Esophagus squamous epithelium (tissue), 5 donors: ENCODE measurements at regions not wholly inside any gene's neighbourhood (a gene's known extent, or its start where the extent isn't known, plus 50 kb on each side); places are given as distances from the start of the nearest gene placed in this dataset.

Experiments
- DNase-seq: peaks from one replicate; lab custom pipeline; 2025; lab: John Stamatoyannopoulos, UW
- H3K27ac ChIP-seq, 4 donors: fragments of 200-600 bp; sonication (generic); one replicate each; pipeline ENCODE4 v1.5.1; 2016 to 2019; ENCODE audit warnings: mild to moderate bottlenecking in 1 of 4
- H3K27me3 ChIP-seq, 4 donors: fragments of 200-600 bp; sonication (generic); 1 replicate in 3 of 4; 2 replicates in 1 of 4; pipeline versions ENCODE4 v1.5.1 to v1.6.0; 2017 to 2021; ENCODE audit warnings: antibody characterized with exemption in 1 of 4
- H3K36me3 ChIP-seq, 3 donors: fragments of 200-600 bp; sonication (generic); one replicate each; pipeline ENCODE4 v1.5.1; 2016 to 2019
- H3K4me1 ChIP-seq, 3 donors: fragments of 200-600 bp; sonication (generic); one replicate each; pipeline ENCODE4 v1.5.1; 2017 to 2019
- H3K4me3 ChIP-seq, 4 donors: fragments of 200-600 bp; sonication (generic); 1 replicate in 3 of 4; 2 replicates in 1 of 4; pipeline ENCODE4 v1.5.1; 2016 to 2019; ENCODE audit warnings: mild to moderate bottlenecking in 2 of 4, moderate library complexity in 1 of 4
- H3K9me3 ChIP-seq, 3 donors: fragments of 200-600 bp; sonication (generic); one replicate each; pipeline ENCODE4 v1.5.1; 2016 to 2019
- CTCF ChIP-seq, 6 experiments: fragments of 450-650 bp in 4 of 6; fragments of 200-600 bp in 2 of 6; sonication (generic) in 2 of 6; IDR thresholded peaks; one replicate each; pipeline ENCODE4 v1.5.1; 2016 to 2019; ENCODE audit warnings: antibody characterized with exemption in 6 of 6, mild to moderate bottlenecking in 4 of 6, moderate library complexity in 4 of 6
- POLR2A ChIP-seq, 4 donors: fragments of 450-650 bp; IDR thresholded peaks; one replicate each; pipeline ENCODE4 v1.6.1; 2017; ENCODE audit warnings: antibody characterized with exemption in 4 of 4, mild to moderate bottlenecking in 4 of 4, moderate library complexity in 3 of 4
- WGBS, 2 donors: methylation state at CpG; one replicate each; pipeline ENCODE4 v1.1.5; 2018; 5-methylcytosine and 5-hydroxymethylcytosine counted together
- intact Hi-C: fragments of 100-400 bp; cut with DNase I; formaldehyde crosslinking; loops from one replicate; pipeline ENCODE4 v1.15.0; 2022
- donor health status: DM: yes; HTN: yes; CAD: no.

DNA sequence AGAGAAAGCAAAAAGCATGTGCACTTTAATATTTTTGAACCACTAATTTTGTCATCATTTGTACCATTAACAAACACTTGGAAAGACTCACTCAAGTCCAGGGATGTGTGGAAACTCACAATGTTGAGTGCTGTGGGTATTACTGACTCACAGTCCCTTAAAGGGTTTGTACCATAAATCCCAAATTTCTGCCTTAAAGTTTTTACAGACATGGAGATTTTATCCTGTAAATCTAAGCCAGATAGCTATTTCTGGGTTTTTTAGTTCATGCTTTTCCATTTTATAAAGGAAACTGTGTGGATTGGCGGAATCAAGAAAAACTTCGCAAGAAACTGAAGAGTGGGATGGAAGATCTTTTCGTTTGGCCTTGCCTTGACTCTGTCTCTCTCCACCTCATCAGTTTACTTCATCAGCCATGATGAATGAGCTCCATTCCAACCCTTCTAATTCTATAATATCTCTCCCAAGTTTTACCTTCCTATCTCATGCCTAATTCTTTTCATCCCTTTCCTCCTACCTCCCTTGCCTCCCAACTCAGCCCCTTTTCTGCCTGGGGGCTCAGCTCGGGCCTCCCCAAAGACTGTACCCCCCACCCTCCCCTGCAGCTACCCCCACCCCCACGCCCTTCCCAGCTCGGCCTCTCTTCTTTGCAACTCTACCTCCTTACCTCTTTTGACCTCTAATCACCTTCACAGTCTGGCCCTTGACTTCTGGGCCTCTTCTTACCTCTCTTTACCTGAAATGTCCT lies 218.5 kb upstream of the MKLN1 start:
- Histone ChIP-seq H3K27ac (peak overlapping the region; percentile 90 to 99 (median 95)), H3K36me3 (no peaks in the 10 kb centered on the region), H3K27me3 (no peaks in the 10 kb centered on the region), H3K4me1 (peaks cover 6 to 70% (median 13%) of the 10 kb centered on the region in 3 donors), H3K9me3 (no peaks in the 10 kb centered on the region), H3K4me3 (peak overlapping the region; percentile 73 to 90 (median 81))
- intact Hi-C loops, result no loop called here
- no peak for DNase-seq
- TF ChIP-seq POLR2A (IDR thresholded peaks at IDR 0.05), result no peak
- no peak for TF ChIP-seq CTCF (IDR thresholded peaks at IDR 0.05)
- 52 to 59% methylated on average over 6 of the region's 6 CpGs for WGBS, 2 donors

- peaks cover 6 to 63% (median 13%) of the 10 kb centered on the region in 3 donors for H3K4me1 ChIP-seq
- DNase-seq, result peak; percentile 28
- 0 to 1% methylated on average over 2 to 6 of the region's 37 CpGs for WGBS, 2 donors
- no peaks in the 10 kb centered on the region for H3K27me3 ChIP-seq
- H3K27ac ChIP-seq, result peak overlapping the region; percentile 90 to 99 (median 95)
- H3K36me3 ChIP-seq, result no peaks in the 10 kb centered on the region
- H3K9me3 ChIP-seq, result no peaks in the 10 kb centered on the region
- intact Hi-C loops, result no loop called here
- no peak for TF ChIP-seq CTCF (IDR thresholded peaks at IDR 0.05)
- peak in 3 of 4 donors; percentile 12 to 77 (median 51) for TF ChIP-seq POLR2A (IDR thresholded peaks at IDR 0.05)
- peak overlapping the region; percentile 73 to 90 (median 81) for H3K4me3 ChIP-seq
Observed at GRCh38 chr7:131109759-131110296, 217.8 kb upstream of the MKLN1 start.

- peaks cover 6 to 56% (median 13%) of the 10 kb centered on the region in 3 donors for H3K4me1 ChIP-seq
- H3K27me3 ChIP-seq, result no peaks in the 10 kb centered on the region
- intact Hi-C loops, result no loop called here
- 10 to 12% methylated on average over 11 to 12 of the region's 12 CpGs for WGBS, 2 donors
- H3K27ac ChIP-seq, result peak overlapping the region; percentile 90 to 99 (median 95)
- H3K36me3 ChIP-seq, result no peaks in the 10 kb centered on the region
- H3K4me3 ChIP-seq, result peak overlapping the region; percentile 73 to 90 (median 81)
- no peaks in the 10 kb centered on the region for H3K9me3 ChIP-seq
- DNase-seq, result no peak
- no peak for TF ChIP-seq CTCF (IDR thresholded peaks at IDR 0.05)
Observed at GRCh38 chr7:131110297-131111080, 217.2 kb upstream of the MKLN1 start.

DNA sequence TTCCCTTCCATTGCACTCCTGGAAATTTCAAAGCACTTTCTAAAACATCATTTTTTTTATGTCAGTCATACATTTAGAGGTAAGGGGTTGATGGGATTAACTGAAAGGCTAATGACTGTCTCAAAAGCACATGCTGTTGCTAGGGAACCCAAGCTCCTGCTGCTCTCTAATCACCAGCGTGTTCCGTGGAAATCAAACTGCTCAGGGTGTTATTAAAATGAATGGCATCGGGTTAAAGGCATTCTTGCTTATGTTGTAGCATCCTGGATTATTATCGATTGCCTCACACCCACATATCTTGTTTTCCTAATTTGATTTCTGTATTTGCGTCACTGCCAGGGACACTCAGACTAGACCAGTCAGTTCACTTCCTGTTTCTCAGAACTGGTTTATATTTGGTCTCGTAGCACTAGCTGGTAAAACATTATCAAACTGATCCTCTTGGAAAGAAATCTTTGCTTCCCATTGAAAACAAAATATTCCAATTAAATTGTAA lies 216.5 kb upstream of the MKLN1 start:
- H3K4me1 ChIP-seq, result peaks cover 6 to 56% (median 13%) of the 10 kb centered on the region in 3 donors
- H3K9me3 ChIP-seq, result no peaks in the 10 kb centered on the region
- H3K27me3 ChIP-seq, result no peaks in the 10 kb centered on the region
- no peaks in the 10 kb centered on the region for H3K36me3 ChIP-seq
- peak overlapping the region; percentile 73 to 90 (median 81) for H3K4me3 ChIP-seq
- no peak for DNase-seq
- TF ChIP-seq POLR2A (IDR thresholded peaks at IDR 0.05) (peak in 1 of 4 donors; percentile 53), CTCF (IDR thresholded peaks at IDR 0.05) (no peak)
- peak overlapping the region; percentile 90 to 99 (median 95) for H3K27ac ChIP-seq
- WGBS, 2 donors, result 0 to 8% methylated on average over 6 of the region's 6 CpGs
- intact Hi-C loops, result no loop called here
